ENCODE measurements at regions not wholly inside any gene's neighbourhood (a gene's known extent, or its start where the extent isn't known, plus 50 kb on each side); places are given as distances from the start of the nearest gene placed in this dataset.

- H3K23ac ChIP-seq (ENCODE audit: insufficient read length, low read depth, low read length), result no peak overlapping the region
- no peak overlapping the region for H3T11ph ChIP-seq (ENCODE audit: low read length)
- H4K8ac ChIP-seq (replicated peaks; ENCODE audit: insufficient read length, low read depth, low read length), result no peak overlapping the region
- no peak overlapping the region for H3K4me3 Mint-ChIP-seq
- H3K4me2 ChIP-seq (ENCODE audit: insufficient read depth, insufficient read length, low read length), result no peak overlapping the region
- no peak overlapping the region for H3K4ac ChIP-seq (ENCODE audit: low read depth, low read length)
- H4K91ac ChIP-seq (ENCODE audit: insufficient read length, low read depth, low read length), result no peak overlapping the region
- no CpG with 5 or more reads among the region's 1 CpG for WGBS (ENCODE audit: extremely low coverage, insufficient read length, low lambda C conversion rate)
- no peaks in the 10 kb centered on the region for H3K23me2 ChIP-seq (ENCODE audit: insufficient read length, low read depth, low read length, poor library complexity, severe bottlenecking)
- no peak overlapping the region for H3K27ac ChIP-seq (ENCODE audit: insufficient read length, low read depth, low read length)
- no peak overlapping the region for H2BK12ac ChIP-seq (ENCODE audit: insufficient read length, low read depth, low read length)
- no peak overlapping the region for H4K5ac ChIP-seq (ENCODE audit: insufficient read length, low read depth, low read length)
- no peak overlapping the region for H2BK15ac ChIP-seq (ENCODE audit: low read depth, low read length)
- no peaks in the 10 kb centered on the region for H3K27me3 Mint-ChIP-seq (ENCODE audit: low read depth)
- no peak for DNase-seq
- H2BK20ac ChIP-seq (ENCODE audit: low read depth, low read length, poor library complexity, severe bottlenecking), result no peak overlapping the region
- H3K27me3 ChIP-seq (ENCODE audit: insufficient read depth, low read length), result no peaks in the 10 kb centered on the region
- no peak overlapping the region for H3K27ac Mint-ChIP-seq
- H2BK5ac ChIP-seq (ENCODE audit: insufficient read length, low read length), result no peak overlapping the region
- H3K14ac ChIP-seq (ENCODE audit: insufficient read depth, low read length), result no peak overlapping the region
- no peaks in the 10 kb centered on the region for H3K9me3 ChIP-seq (ENCODE audit: control insufficient read depth, low read depth, low read length)
- no peak overlapping the region for H2AK5ac ChIP-seq (ENCODE audit: insufficient read length, low read length)
- no peaks in the 10 kb centered on the region for H3K79me1 ChIP-seq (ENCODE audit: insufficient read depth, low read depth, low read length, poor library complexity, severe bottlenecking)
- TF ChIP-seq CTCF (conservative IDR thresholded peaks at IDR 0.05), result no peak
- no peaks in the 10 kb centered on the region for H3K79me2 ChIP-seq (ENCODE audit: insufficient read depth, low read length)
- H3K36me3 Mint-ChIP-seq (ENCODE audit: insufficient read depth in 1 of 3, low read depth in 3 of 3), result peaks cover 0 to 7% (median 0%) of the 10 kb centered on the region in 3 experiments; a peak in 1 of 7 replicates
- no peaks in the 10 kb centered on the region for H3K4me1 ChIP-seq (ENCODE audit: insufficient read depth, low read length)
- H3K4me1 Mint-ChIP-seq, result peaks cover 4 to 16% of the 10 kb centered on the region in 2 experiments; a peak in 3 of 4 replicates
- no peaks in the 10 kb centered on the region for H3K9me3 Mint-ChIP-seq
- H3K18ac ChIP-seq (ENCODE audit: insufficient read length, low read depth, low read length), result no peak overlapping the region
- H2AFZ ChIP-seq (ENCODE audit: low read length), result no peak overlapping the region
- H3K9ac ChIP-seq (ENCODE audit: extremely low read depth, insufficient read length, low read length), result no peak overlapping the region
- no peak overlapping the region for H3K56ac ChIP-seq (ENCODE audit: insufficient read length, low read depth, low read length)
- H4K20me1 ChIP-seq (ENCODE audit: control insufficient read depth, insufficient read depth, insufficient read length), result no peaks in the 10 kb centered on the region
- no peak overlapping the region for H2BK120ac ChIP-seq (ENCODE audit: low read depth, low read length, poor library complexity, severe bottlenecking)
These were observed 51.8 kb upstream of the PRICKLE1 start for GRCh38 chr12:42641221-42641885.
